Stimulated activated naive CD8-positive, alpha-beta T cell treated with anti-CD3 and anti-CD28 coated beads, Interleukin-15, amount 100 ng/mL, for 72 hours (primary cell): ENCODE measurements at regions not wholly inside any gene's neighbourhood (a gene's known extent, or its start where the extent isn't known, plus 50 kb on each side); places are given as distances from the start of the nearest gene placed in this dataset.
"Not testable (repeated sequence)": the region's sequence is repeated elsewhere in the genome, so short reads cannot be mapped to it uniquely, and the experiment has no call there.

Experiments used
- ATAC-seq: fragments of 150-1000 bp; cut with Tn5 transposase; 2 replicates; pipeline ENCODE4 v1.10.0; 2021; ENCODE audit warnings: mild to moderate bottlenecking, moderate library complexity
- DNase-seq, 2 donors: peaks; one replicate each; pipeline ENCODE4 v3.0.0; 2021 to 2022
- H3K27ac Mint-ChIP-seq, 2 donors: one replicate each; pipeline ENCODE4 v1.8.0; 2022; ENCODE audit warnings: mild to moderate bottlenecking in 2 of 2, mixed read lengths in 2 of 2, moderate library complexity in 2 of 2
- H3K27me3 Mint-ChIP-seq: one replicate; pipeline ENCODE4 v1.8.0; 2022; ENCODE audit warnings: mixed read lengths
- H3K4me1 Mint-ChIP-seq: one replicate; pipeline ENCODE4 v1.8.0; 2022; ENCODE audit warnings: mild to moderate bottlenecking, mixed read lengths
- H3K4me3 Mint-ChIP-seq, 2 donors: one replicate each; pipeline ENCODE4 v1.8.0; 2022; ENCODE audit warnings: mild to moderate bottlenecking in 2 of 2, mixed read lengths in 2 of 2, moderate library complexity in 1 of 2
- H3K9me3 Mint-ChIP-seq, 2 donors: one replicate each; pipeline ENCODE4 v1.8.0; 2022; ENCODE audit warnings: mixed read lengths in 2 of 2

- H3K27me3 Mint-ChIP-seq, result peaks cover 21% of the 10 kb centered on the region
Observed at GRCh38 chr18:57965246-57965645, 78.8 kb upstream of the NEDD4L start.

GRCh38 chr18:57961876-57962505 lies 82.0 kb upstream of the NEDD4L start:
- DNase-seq, result no peak
- Mint-ChIP-seq H3K4me3 (no peak overlapping the region), H3K27ac (no peak overlapping the region), H3K27me3 (peaks cover 34% of the 10 kb centered on the region), H3K9me3 (no peaks in the 10 kb centered on the region), H3K4me1 (peaks cover 6% of the 10 kb centered on the region)
- no peak for ATAC-seq

More at GRCh38 chr18:57965246-57965645, 78.8 kb upstream of the NEDD4L start:
- H3K9me3 Mint-ChIP-seq, result no peaks in the 10 kb centered on the region
- DNase-seq, result no peak
- no peak for ATAC-seq
- peaks cover 14% of the 10 kb centered on the region for H3K4me1 Mint-ChIP-seq
- H3K27ac Mint-ChIP-seq, result no peak overlapping the region
- H3K4me3 Mint-ChIP-seq, result no peak overlapping the region

GRCh38 chr18:57961411-57961810 lies 82.6 kb upstream of the NEDD4L start:
- ATAC-seq, result no peak
- H3K27me3 Mint-ChIP-seq, result peaks cover 34% of the 10 kb centered on the region
- H3K27ac Mint-ChIP-seq, result peak overlapping the region in 1 of 2 donors; percentile 22
- H3K4me1 Mint-ChIP-seq, result peaks cover 6% of the 10 kb centered on the region
- H3K9me3 Mint-ChIP-seq, result no peaks in the 10 kb centered on the region
- H3K4me3 Mint-ChIP-seq, result no peak overlapping the region
- DNase-seq, result no peak

GRCh38 chr18:57959278-57959677 lies 84.7 kb upstream of the NEDD4L start:
- H3K4me1 Mint-ChIP-seq, result peaks cover 6% of the 10 kb centered on the region
- H3K9me3 Mint-ChIP-seq, result no peaks in the 10 kb centered on the region
- H3K27ac Mint-ChIP-seq, result no peak overlapping the region
- ATAC-seq, result no peak
- H3K4me3 Mint-ChIP-seq, result no peak overlapping the region
- H3K27me3 Mint-ChIP-seq, result peaks cover 21% of the 10 kb centered on the region
- DNase-seq, result no peak

GRCh38 chr18:57957210-57957609 lies 86.8 kb upstream of the NEDD4L start:
- H3K27me3 Mint-ChIP-seq, result peaks cover 21% of the 10 kb centered on the region
- H3K27ac Mint-ChIP-seq, result no peak overlapping the region
- no peaks in the 10 kb centered on the region for H3K9me3 Mint-ChIP-seq
- no peak for ATAC-seq
- no peak for DNase-seq
- H3K4me3 Mint-ChIP-seq, result no peak overlapping the region
- H3K4me1 Mint-ChIP-seq, result peaks cover 6% of the 10 kb centered on the region

- peaks cover 6% of the 10 kb centered on the region for H3K4me1 Mint-ChIP-seq
- DNase-seq (no peak), ATAC-seq (no peak)
- no peak overlapping the region for H3K27ac Mint-ChIP-seq
- H3K9me3 Mint-ChIP-seq, result no peaks in the 10 kb centered on the region
- H3K27me3 Mint-ChIP-seq, result peaks cover 21% of the 10 kb centered on the region
- H3K4me3 Mint-ChIP-seq, result no peak overlapping the region
Observed at GRCh38 chr18:57956491-57956890, 87.5 kb upstream of the NEDD4L start.

- Mint-ChIP-seq H3K27ac (no peak overlapping the region), H3K27me3 (peaks cover 10% of the 10 kb centered on the region), H3K4me3 (no peak overlapping the region), H3K9me3 (no peaks in the 10 kb centered on the region), H3K4me1 (no peaks in the 10 kb centered on the region)
- no peak for ATAC-seq
- no peak for DNase-seq
Observed at GRCh38 chr18:57954935-57955334, 89.1 kb upstream of the NEDD4L start.

- no peaks in the 10 kb centered on the region for H3K9me3 Mint-ChIP-seq
- DNase-seq (no peak), ATAC-seq (no peak)
- no peak overlapping the region for H3K27ac Mint-ChIP-seq
- no peaks in the 10 kb centered on the region for H3K4me1 Mint-ChIP-seq
- H3K27me3 Mint-ChIP-seq, result no peaks in the 10 kb centered on the region
- H3K4me3 Mint-ChIP-seq, result no peak overlapping the region
Observed at GRCh38 chr18:57953883-57954282, 90.1 kb upstream of the NEDD4L start.

- Mint-ChIP-seq H3K4me1 (no peaks in the 10 kb centered on the region), H3K27me3 (no peaks in the 10 kb centered on the region), H3K9me3 (no peaks in the 10 kb centered on the region), H3K4me3 (no peak overlapping the region), H3K27ac (no peak overlapping the region)
- ATAC-seq (no peak), DNase-seq (no peak)
Observed at GRCh38 chr18:57951999-57952774, 91.8 kb upstream of the NEDD4L start.

- no peak overlapping the region for H3K27ac Mint-ChIP-seq
- H3K9me3 Mint-ChIP-seq, result no peaks in the 10 kb centered on the region
- no peak for DNase-seq
- no peak overlapping the region for H3K4me3 Mint-ChIP-seq
- ATAC-seq, result no peak
- no peaks in the 10 kb centered on the region for H3K4me1 Mint-ChIP-seq
- no peaks in the 10 kb centered on the region for H3K27me3 Mint-ChIP-seq
Observed at GRCh38 chr18:57951117-57951796, 92.8 kb upstream of the NEDD4L start.

- ATAC-seq (no peak), DNase-seq (no peak)
- no peak overlapping the region for H3K4me3 Mint-ChIP-seq
- no peak overlapping the region for H3K27ac Mint-ChIP-seq
- no peaks in the 10 kb centered on the region for H3K27me3 Mint-ChIP-seq
- H3K9me3 Mint-ChIP-seq, result no peaks in the 10 kb centered on the region
- H3K4me1 Mint-ChIP-seq, result no peaks in the 10 kb centered on the region
Observed at GRCh38 chr18:57950542-57950941, 93.5 kb upstream of the NEDD4L start.

GRCh38 chr18:57949335-57949734 lies 94.7 kb upstream of the NEDD4L start:
- H3K27me3 Mint-ChIP-seq, H3K4me1 Mint-ChIP-seq, H3K4me3 Mint-ChIP-seq, H3K9me3 Mint-ChIP-seq, H3K27ac Mint-ChIP-seq, DNase-seq, ATAC-seq: not testable (repeated sequence)

- H3K4me1 Mint-ChIP-seq, result no peaks in the 10 kb centered on the region
- ATAC-seq, result no peak
- peaks cover 12% of the 10 kb centered on the region for H3K27me3 Mint-ChIP-seq
- no peaks in the 10 kb centered on the region for H3K9me3 Mint-ChIP-seq
- H3K27ac Mint-ChIP-seq, result no peak overlapping the region
- no peak for DNase-seq
- no peak overlapping the region for H3K4me3 Mint-ChIP-seq
Observed at GRCh38 chr18:57947117-57947516, 96.9 kb upstream of the NEDD4L start.

GRCh38 chr18:57943723-57944122 lies 100.3 kb upstream of the NEDD4L start:
- H3K4me3 Mint-ChIP-seq, result no peak overlapping the region
- ATAC-seq, result no peak

GRCh38 chr18:57942493-57942892 lies 101.5 kb upstream of the NEDD4L start:
- Mint-ChIP-seq H3K9me3 (no peaks in the 10 kb centered on the region), H3K27me3 (peaks cover 32% of the 10 kb centered on the region), H3K4me3 (no peak overlapping the region), H3K27ac (no peak overlapping the region), H3K4me1 (no peaks in the 10 kb centered on the region)
- no peak for DNase-seq
- ATAC-seq, result no peak

More at GRCh38 chr18:57943723-57944122, 100.3 kb upstream of the NEDD4L start:
- Mint-ChIP-seq H3K9me3 (no peaks in the 10 kb centered on the region), H3K27me3 (peaks cover 22% of the 10 kb centered on the region), H3K27ac (no peak overlapping the region), H3K4me1 (no peaks in the 10 kb centered on the region)
- DNase-seq, result no peak

- DNase-seq (no peak), ATAC-seq (no peak)
- Mint-ChIP-seq H3K4me1 (no peaks in the 10 kb centered on the region), H3K9me3 (no peaks in the 10 kb centered on the region), H3K27me3 (peaks cover 37% of the 10 kb centered on the region), H3K4me3 (no peak overlapping the region), H3K27ac (no peak overlapping the region)
Observed at GRCh38 chr18:57941841-57942489, 102.1 kb upstream of the NEDD4L start.
